ENCODE measurements at regions not wholly inside any gene's neighbourhood (a gene's known extent, or its start where the extent isn't known, plus 50 kb on each side); places are given as distances from the start of the nearest gene placed in this dataset.

DNA sequence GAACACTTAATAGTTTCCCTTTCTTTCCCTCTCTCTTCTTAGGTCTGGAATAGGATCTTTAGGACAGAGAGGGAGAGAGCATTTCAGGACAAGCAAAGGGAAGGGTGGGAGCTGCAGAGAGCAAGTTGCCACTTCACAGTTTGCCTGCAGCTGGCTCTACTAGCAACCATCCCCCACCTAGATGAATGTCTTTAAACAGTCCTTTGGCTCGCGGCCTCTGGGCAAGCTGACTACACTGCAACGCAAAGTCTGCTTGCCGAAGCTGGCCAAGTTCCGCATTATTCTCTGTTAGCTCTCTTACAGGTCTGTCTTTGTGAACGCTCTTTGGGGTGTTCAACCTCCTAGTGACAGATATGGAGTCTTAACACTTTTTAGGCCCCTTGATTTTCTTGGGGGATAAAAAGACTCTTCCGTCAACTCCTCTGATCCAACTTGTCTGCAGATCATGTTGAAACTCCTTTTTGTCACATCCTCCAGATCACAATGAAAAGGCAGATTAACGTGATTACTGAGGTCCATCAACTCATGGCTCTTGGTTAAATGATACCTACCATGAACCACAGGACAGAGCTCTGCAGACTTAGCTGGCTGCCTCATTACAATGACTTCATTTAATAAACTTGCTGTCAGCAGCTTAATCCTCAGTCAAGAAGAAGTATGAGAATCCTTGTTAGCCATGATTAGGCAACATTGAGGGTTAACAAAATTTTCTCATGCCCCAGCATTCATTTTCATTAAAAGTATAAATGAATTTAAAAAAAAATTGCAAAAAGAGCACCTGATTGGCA is 74.6 kb downstream of the SLC4A3 start:
- TF ChIP-seq CTCF (IDR thresholded peaks at IDR 0.05) (no peak), POLR2A (IDR thresholded peaks at IDR 0.05) (no peak)
